ENCODE measurements at regions not wholly inside any gene's neighbourhood (a gene's known extent, or its start where the extent isn't known, plus 50 kb on each side); places are given as distances from the start of the nearest gene placed in this dataset.

- DNase-seq, result no peak
Observed at GRCh38 chr2:67516899-67517530, 119.9 kb downstream of the ETAA1 start.

- DNase-seq, result no peak
Observed at GRCh38 chr2:67522148-67522547, 125.0 kb downstream of the ETAA1 start.

GRCh38 chr2:67524213-67524612, 127.1 kb downstream of the ETAA1 start:
- DNase-seq, result no peak

GRCh38 chr2:67524777-67525176, 127.6 kb downstream of the ETAA1 start:
- DNase-seq, result no peak

- no peak for DNase-seq
Observed at GRCh38 chr2:67526283-67526682, 129.2 kb downstream of the ETAA1 start.

GRCh38 chr2:67528320-67528719, 131.2 kb downstream of the ETAA1 start:
- no peak for DNase-seq

GRCh38 chr2:67532387-67532786, 135.3 kb downstream of the ETAA1 start:
- DNase-seq, result no peak

- no peak for DNase-seq
Observed at GRCh38 chr2:67534745-67535144, 137.6 kb downstream of the ETAA1 start.

GRCh38 chr2:67540962-67541361, 143.8 kb downstream of the ETAA1 start:
- DNase-seq, result no peak

- no peak for DNase-seq
Observed at GRCh38 chr2:67544286-67544685, 147.2 kb downstream of the ETAA1 start.

GRCh38 chr2:67548317-67549201, 151.4 kb downstream of the ETAA1 start:
- DNase-seq, result no peak

GRCh38 chr2:67559156-67559555, 162.0 kb downstream of the ETAA1 start:
- no peak for DNase-seq

- DNase-seq, result no peak
Observed at GRCh38 chr2:67560771-67561456, 163.8 kb downstream of the ETAA1 start.

- no peak for DNase-seq
Observed at GRCh38 chr2:67561457-67561965, 164.4 kb downstream of the ETAA1 start.

GRCh38 chr2:67564076-67564475, 166.9 kb downstream of the ETAA1 start:
- no peak for DNase-seq

GRCh38 chr2:67564626-67565025, 167.5 kb downstream of the ETAA1 start:
- no peak for DNase-seq

- DNase-seq, result no peak
Observed at GRCh38 chr2:67565262-67565661, 168.1 kb downstream of the ETAA1 start.

GRCh38 chr2:67565761-67566160, 168.6 kb downstream of the ETAA1 start:
- DNase-seq, result no peak

- no peak for DNase-seq
Observed at GRCh38 chr2:67566285-67566684, 169.2 kb downstream of the ETAA1 start.

- no peak for DNase-seq
Observed at GRCh38 chr2:67566958-67567635, 170.0 kb downstream of the ETAA1 start.

- DNase-seq, result no peak
Observed at GRCh38 chr2:67567886-67568285, 170.8 kb downstream of the ETAA1 start.

- no peak for DNase-seq
Observed at GRCh38 chr2:67570611-67571010, 173.5 kb downstream of the ETAA1 start.

Measured in NCI-H2171 (cell line).